SK-N-MC (cell line): ENCODE measurements at regions not wholly inside any gene's neighbourhood (a gene's known extent, or its start where the extent isn't known, plus 50 kb on each side); places are given as distances from the start of the nearest gene placed in this dataset.

Experiments
- EZH2 ChIP-seq: fragments of 200-600 bp; sonication (generic); IDR thresholded peaks from one replicate; pipeline ENCODE4 v1.6.1; 2017; ENCODE audit warnings: antibody characterized with exemption
- POLR2AphosphoS5 ChIP-seq: IDR thresholded peaks from 2 replicates; pipeline ENCODE4 v1.6.1; 2012; ENCODE audit warnings: mild to moderate bottlenecking, low read depth, low read length, borderline replicate concordance

DNA sequence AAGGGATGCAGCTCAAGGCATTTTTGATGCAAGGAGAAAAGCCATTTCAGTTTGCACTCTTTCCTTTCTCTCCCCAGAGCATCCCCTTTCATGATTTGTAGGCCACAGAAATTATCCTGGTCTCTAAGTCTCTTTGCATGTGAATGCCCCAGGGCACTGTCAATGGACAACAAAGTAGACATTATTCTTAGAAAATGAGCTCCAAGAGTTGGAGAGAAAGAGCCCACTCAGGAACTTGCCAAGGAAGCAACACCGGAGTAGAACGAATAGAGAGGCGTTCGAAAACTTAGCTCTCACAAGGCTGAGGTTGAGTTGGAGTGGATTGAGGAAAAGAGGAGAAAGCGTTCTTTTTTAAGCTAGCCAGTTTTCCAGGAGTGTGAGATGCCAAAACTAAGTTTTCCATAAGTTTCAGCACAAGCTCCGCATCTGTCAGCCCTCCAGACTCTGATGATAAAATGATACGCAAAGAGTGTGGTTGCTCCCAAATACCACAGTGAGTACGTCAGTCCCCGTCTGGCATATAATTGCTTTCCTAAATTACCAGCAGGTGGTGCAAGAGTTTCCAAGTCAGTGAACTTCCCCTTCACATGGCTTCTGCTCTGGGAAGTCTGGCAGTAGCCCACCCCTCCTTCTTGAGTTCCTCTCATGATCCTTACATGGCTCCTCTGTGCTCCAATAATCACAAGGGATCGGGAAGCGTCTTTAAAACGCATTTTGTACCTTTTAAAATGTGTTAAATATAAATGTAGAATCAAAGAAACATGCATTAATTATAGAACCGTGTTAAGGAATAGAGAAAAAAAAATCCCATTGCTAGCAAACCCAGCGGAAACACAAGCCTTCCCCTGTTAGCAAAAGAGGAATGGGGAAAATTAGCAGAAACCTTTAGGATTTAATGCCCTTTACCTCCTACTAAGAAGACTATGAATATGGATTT is 1060.6 kb upstream of the FANCL start:
- TF ChIP-seq EZH2, result no peak
- TF ChIP-seq POLR2AphosphoS5, result no peak
